ENCODE measurements at regions not wholly inside any gene's neighbourhood (a gene's known extent, or its start where the extent isn't known, plus 50 kb on each side); places are given as distances from the start of the nearest gene placed in this dataset.

- Histone ChIP-seq H3K27me3 (ENCODE audit: control insufficient read depth, insufficient read depth, low read length) (no peaks in the 10 kb centered on the region), H3K9me3 (ENCODE audit: control insufficient read depth, insufficient read depth, low read depth, low read length) (no peaks in the 10 kb centered on the region), H3K27ac (ENCODE audit: low read length) (no peak overlapping the region), H3K4me1 (ENCODE audit: control insufficient read depth, insufficient read depth, low read length) (no peaks in the 10 kb centered on the region), H3K4me3 (ENCODE audit: low read depth in 2 of 2, low read length in 2 of 2) (no peak overlapping the region), H3K36me3 (ENCODE audit: control insufficient read depth, insufficient read depth, low read length) (no peaks in the 10 kb centered on the region)
- ATAC-seq (no peak), DNase-seq (ENCODE audit: low read depth, low spot score) (no peak)
- in situ Hi-C loops (cut with HindIII; ENCODE audit: low pct_unique_long_range_greater_than_20kb, low sequenced_read_pairs) (no loop called here), intact Hi-C loops (cut with micrococcal nuclease; ENCODE audit: unreplicated experiment) (no loop called here)
- CTCF ChIA-PET = no interaction called here
- BruUV-seq (replicated peaks) = no TSS peak
- POLR2A ChIA-PET = interaction anchor here (0.6 kb wide), 2 partner anchors 724 to 979 kb away, joined by 6 to 11 read pairs; no protein-coding TSS in a partner anchor
- TF ChIP-seq CTCF (IDR thresholded peaks at IDR 0.05) = no peak
Measured at GRCh38 chr3:151579571-151580270, 118.9 kb upstream of the IGSF10 start.

- BruUV-seq (replicated peaks) = no TSS peak
- ChIA-PET POLR2A (no interaction called here), CTCF (no interaction called here)
- H3K27ac ChIP-seq (ENCODE audit: low read length) = no peak overlapping the region
- TF ChIP-seq TCF7L2 (IDR thresholded peaks at IDR 0.05; ENCODE audit: low read depth, low read length) (no peak), REST (IDR thresholded peaks at IDR 0.05; ENCODE audit: insufficient read depth in 1 of 2, low read depth in 2 of 2, low read length in 1 of 2) (no peak), CTCF (IDR thresholded peaks at IDR 0.05) (no peak), SIN3A (IDR thresholded peaks at IDR 0.05; ENCODE audit: borderline replicate concordance, insufficient read depth, low read depth, low read length) (no peak)
- no peaks in the 10 kb centered on the region for H3K36me3 ChIP-seq (ENCODE audit: control insufficient read depth, insufficient read depth, low read length)
- no peaks in the 10 kb centered on the region for H3K9me3 ChIP-seq (ENCODE audit: control insufficient read depth, insufficient read depth, low read depth, low read length)
- no peak overlapping the region for H3K4me3 ChIP-seq (ENCODE audit: low read depth in 2 of 2, low read length in 2 of 2)
- DNase-seq (ENCODE audit: low read depth, low spot score) (no peak), ATAC-seq (no peak)
- no peaks in the 10 kb centered on the region for H3K4me1 ChIP-seq (ENCODE audit: control insufficient read depth, insufficient read depth, low read length)
- in situ Hi-C loops (cut with HindIII; ENCODE audit: low pct_unique_long_range_greater_than_20kb, low sequenced_read_pairs) = no loop called here
- intact Hi-C loops (cut with micrococcal nuclease; ENCODE audit: unreplicated experiment) = no loop called here
- no peaks in the 10 kb centered on the region for H3K27me3 ChIP-seq (ENCODE audit: control insufficient read depth, insufficient read depth, low read length)
Measured at GRCh38 chr3:151578495-151578894, 117.6 kb upstream of the IGSF10 start.
